B cell (primary cell): ENCODE measurements at regions not wholly inside any gene's neighbourhood (a gene's known extent, or its start where the extent isn't known, plus 50 kb on each side); places are given as distances from the start of the nearest gene placed in this dataset.

Experiments
- ATAC-seq: fragments of 200-7000 bp; cut with Tn5 transposase; one replicate; pipeline ENCODE4 v1.10.0; 2021; ENCODE audit warnings: low read depth, mild to moderate bottlenecking, moderate number of reproducible peaks, moderate library complexity
- CTCF ChIA-PET: fragments of 350-600 bp; sonication (Branson Sonifier 250); formaldehyde crosslinking; loops from one replicate; lab custom pipeline; 2021; ENCODE audit warnings: antibody characterized with exemption, inconsistent platforms; lab: Charles Lee
- POLR2A ChIA-PET: fragments of 350-600 bp; sonication (Branson Sonifier 250); formaldehyde crosslinking; loops from one replicate; lab custom pipeline; 2021; ENCODE audit warnings: antibody characterized with exemption; lab: Charles Lee
- DNase-seq: peaks from one replicate; pipeline ENCODE4 v3.0.0; 2013
- H2AFZ ChIP-seq: 2 replicates; pipeline ENCODE4 v1.6.1; 2012; ENCODE audit warnings: mild to moderate bottlenecking, low read depth, low read length; ENCODE audit not compliant: insufficient read depth, poor library complexity, severe bottlenecking
- H3K27ac ChIP-seq, 2 donors: 1 replicate in 1 of 2; 2 replicates in 1 of 2; pipeline ENCODE4 v1.5.1; 2012 to 2013; ENCODE audit warnings: low read length in 2 of 2, mild to moderate bottlenecking in 2 of 2, moderate library complexity in 1 of 2
- H3K27me3 ChIP-seq, 4 experiments: fragments of 200-600 bp in 1 of 4; sonication (generic) in 1 of 4; replicated peaks in 1 of 4; 1 replicate in 2 of 4; 2 replicates in 2 of 4; pipeline versions ENCODE4 v1.6.1 to v1.7.0; 2013 to 2016; ENCODE audit warnings: low read length in 3 of 4, mild to moderate bottlenecking in 2 of 4, mixed read lengths in 1 of 4, moderate library complexity in 1 of 4; ENCODE audit not compliant: insufficient read depth in 4 of 4, control insufficient read depth in 3 of 4; ENCODE audit errors: control extremely low read depth in 1 of 4
- H3K36me3 ChIP-seq, 2 experiments: replicated peaks in 1 of 2; 1 replicate in 1 of 2; 2 replicates in 1 of 2; pipeline versions ENCODE4 v1.6.1 to v1.7.1; 2013; ENCODE audit warnings: low read length in 1 of 2; ENCODE audit not compliant: insufficient read depth in 2 of 2, control insufficient read depth in 1 of 2; ENCODE audit errors: control extremely low read depth in 1 of 2, extremely low read depth in 1 of 2
- H3K4me1 ChIP-seq, 2 donors: fragments of 200-600 bp in 1 of 2; sonication (generic) in 1 of 2; 1 replicate in 1 of 2; 2 replicates in 1 of 2; pipeline versions ENCODE4 v1.5.1 to v1.6.1; 2013 to 2017; ENCODE audit warnings: low read length in 2 of 2; ENCODE audit not compliant: control insufficient read depth in 2 of 2, insufficient read depth in 2 of 2
- H3K4me2 ChIP-seq: replicated peaks from 2 replicates; pipeline ENCODE3; 2012; ENCODE audit warnings: mild to moderate bottlenecking, low read depth, low read length; ENCODE audit not compliant: poor library complexity, severe bottlenecking
- H3K4me3 ChIP-seq, 5 experiments: fragments of 200-600 bp in 1 of 5; sonication (generic) in 1 of 5; 1 replicate in 3 of 5; 2 replicates in 2 of 5; pipeline versions ENCODE4 v1.5.1 to v1.7.0; 2011 to 2016; ENCODE audit warnings: low read length in 4 of 5, mild to moderate bottlenecking in 4 of 5, low read depth in 2 of 5, control low read depth in 1 of 5, moderate library complexity in 1 of 5; ENCODE audit not compliant: insufficient read depth in 1 of 5; ENCODE audit errors: control extremely low read depth in 1 of 5, extremely low read depth in 1 of 5
- H3K79me2 ChIP-seq: fragments of 200-600 bp; sonication (generic); one replicate; pipeline ENCODE4 v1.6.0; 2016; ENCODE audit warnings: low read length; ENCODE audit not compliant: control insufficient read depth, insufficient read depth
- H3K9ac ChIP-seq: fragments of 200-600 bp; sonication (generic); 2 replicates; pipeline ENCODE4 v1.6.1; 2017; ENCODE audit warnings: mild to moderate bottlenecking, low read length, moderate library complexity
- H3K9me3 ChIP-seq, 3 donors: one replicate each; pipeline versions ENCODE4 v1.6.1 to v1.7.1; 2013; ENCODE audit warnings: low read length in 2 of 3; ENCODE audit not compliant: control insufficient read depth in 2 of 3, insufficient read depth in 1 of 3; ENCODE audit errors: control extremely low read depth in 1 of 3
- H4K20me1 ChIP-seq: 2 replicates; pipeline ENCODE4 v1.6.0; 2012; ENCODE audit warnings: mild to moderate bottlenecking, low read length; ENCODE audit not compliant: insufficient read depth, control insufficient read depth, poor library complexity, severe bottlenecking
- H3K27ac Mint-ChIP-seq: one replicate; pipeline ENCODE4 v1.8.0; 2021; ENCODE audit warnings: mixed read lengths
- H3K27me3 Mint-ChIP-seq: one replicate; pipeline ENCODE4 v1.8.0; 2021; ENCODE audit warnings: mixed read lengths
- H3K4me1 Mint-ChIP-seq: one replicate; pipeline ENCODE4 v1.8.0; 2021; ENCODE audit warnings: mixed read lengths
- H3K4me3 Mint-ChIP-seq: one replicate; pipeline ENCODE4 v1.8.0; 2021; ENCODE audit warnings: mixed read lengths
- H3K9me3 Mint-ChIP-seq: one replicate; pipeline ENCODE4 v1.8.0; 2022; ENCODE audit warnings: mixed read lengths; ENCODE audit not compliant: insufficient read depth
- EZH2 ChIP-seq: IDR thresholded peaks from 2 replicates; pipeline ENCODE4 v1.6.1; 2012; ENCODE audit warnings: borderline replicate concordance, low read depth, mild to moderate bottlenecking, moderate library complexity, low read length; ENCODE audit not compliant: insufficient read depth, poor library complexity, severe bottlenecking
- WGBS: methylation state at CpG from one replicate; pipeline ENCODE4 v1.1.5; 2013; ENCODE audit warnings: missing lambda C conversion rate; ENCODE audit not compliant: insufficient coverage; 5-methylcytosine and 5-hydroxymethylcytosine counted together
- intact Hi-C: fragments of 100-400 bp; cut with micrococcal nuclease; formaldehyde crosslinking; loops from one replicate; pipeline ENCODE4 v1.10.0; 2022
- TF ChIP-seq, protein P1 (sequence below): fragments of 200-600 bp; IDR thresholded peaks from one replicate; pipeline ENCODE4 v1.8.0; 2022; ENCODE audit warnings: antibody characterized with exemption, mild to moderate bottlenecking

GRCh38 chr3:24751020-24751419 is 256.4 kb upstream of the THRB start:
- no peak overlapping the region for H3K4me3 ChIP-seq
- no peaks in the 10 kb centered on the region for H3K79me2 ChIP-seq
- intact Hi-C loops: no loop called here
- DNase-seq: no peak
- H3K27me3 Mint-ChIP-seq: no peaks in the 10 kb centered on the region
- ChIA-PET POLR2A (no interaction called here), CTCF (interaction anchor here (0.7 kb wide), 1 partner anchor 10 kb away, joined by 3 read pairs; no protein-coding TSS in a partner anchor)
- WGBS: no CpG with 5 or more reads among the region's 1 CpG
- no peak overlapping the region for H3K27ac ChIP-seq
- TF ChIP-seq, protein P1, sequence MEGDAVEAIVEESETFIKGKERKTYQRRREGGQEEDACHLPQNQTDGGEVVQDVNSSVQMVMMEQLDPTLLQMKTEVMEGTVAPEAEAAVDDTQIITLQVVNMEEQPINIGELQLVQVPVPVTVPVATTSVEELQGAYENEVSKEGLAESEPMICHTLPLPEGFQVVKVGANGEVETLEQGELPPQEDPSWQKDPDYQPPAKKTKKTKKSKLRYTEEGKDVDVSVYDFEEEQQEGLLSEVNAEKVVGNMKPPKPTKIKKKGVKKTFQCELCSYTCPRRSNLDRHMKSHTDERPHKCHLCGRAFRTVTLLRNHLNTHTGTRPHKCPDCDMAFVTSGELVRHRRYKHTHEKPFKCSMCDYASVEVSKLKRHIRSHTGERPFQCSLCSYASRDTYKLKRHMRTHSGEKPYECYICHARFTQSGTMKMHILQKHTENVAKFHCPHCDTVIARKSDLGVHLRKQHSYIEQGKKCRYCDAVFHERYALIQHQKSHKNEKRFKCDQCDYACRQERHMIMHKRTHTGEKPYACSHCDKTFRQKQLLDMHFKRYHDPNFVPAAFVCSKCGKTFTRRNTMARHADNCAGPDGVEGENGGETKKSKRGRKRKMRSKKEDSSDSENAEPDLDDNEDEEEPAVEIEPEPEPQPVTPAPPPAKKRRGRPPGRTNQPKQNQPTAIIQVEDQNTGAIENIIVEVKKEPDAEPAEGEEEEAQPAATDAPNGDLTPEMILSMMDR: no peak
- TF ChIP-seq EZH2: no peak
- no peaks in the 10 kb centered on the region for H3K4me1 ChIP-seq
- no peak overlapping the region for H3K4me2 ChIP-seq
- no peak overlapping the region for H2AFZ ChIP-seq
- H4K20me1 ChIP-seq: no peaks in the 10 kb centered on the region
- no peak for ATAC-seq
- H3K27ac Mint-ChIP-seq: no peak overlapping the region
- H3K4me1 Mint-ChIP-seq: no peaks in the 10 kb centered on the region
- no peak overlapping the region for H3K9ac ChIP-seq
- H3K27me3 ChIP-seq: no peaks in the 10 kb centered on the region
- no peaks in the 10 kb centered on the region for H3K36me3 ChIP-seq
- H3K4me3 Mint-ChIP-seq: no peak overlapping the region
- no peaks in the 10 kb centered on the region for H3K9me3 Mint-ChIP-seq
- no peaks in the 10 kb centered on the region for H3K9me3 ChIP-seq

DNA sequence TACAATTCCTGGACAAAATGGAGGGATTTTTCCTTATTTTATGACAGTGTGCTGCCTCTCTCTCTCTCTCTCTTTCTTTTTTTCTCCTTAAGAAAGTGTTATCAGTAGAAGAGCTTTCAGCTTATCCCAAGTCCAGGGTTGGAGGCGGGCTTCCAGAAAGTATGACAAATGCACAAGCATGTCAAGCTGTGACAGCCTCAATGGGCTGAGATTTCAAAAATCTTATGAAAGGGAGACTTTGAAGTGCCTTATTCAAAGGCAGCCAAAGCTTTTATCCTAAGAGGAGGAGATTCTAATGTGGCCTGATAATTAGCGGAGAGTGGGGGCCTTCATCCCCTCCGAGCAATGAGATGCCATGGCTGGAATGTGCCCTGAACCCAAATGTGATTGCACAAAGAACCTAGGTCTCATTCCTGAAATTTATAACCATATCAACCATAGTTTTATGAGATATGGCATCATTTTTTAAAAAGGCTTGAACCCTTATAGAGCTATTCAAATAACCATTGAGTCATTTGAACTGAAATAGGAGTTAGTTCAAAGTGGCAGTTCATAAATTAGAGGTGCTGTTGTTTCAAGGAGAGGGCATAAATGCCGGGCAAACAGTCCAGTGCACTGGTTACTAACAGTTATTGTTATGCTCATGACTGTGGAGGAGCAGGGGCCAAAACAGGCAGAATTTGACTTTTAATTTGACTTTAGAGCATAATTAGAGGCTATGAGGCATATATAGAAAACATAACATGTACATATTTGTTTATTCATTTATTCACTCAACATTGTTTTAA is 261.6 kb upstream of the THRB start:
- Histone ChIP-seq H2AFZ (no peak overlapping the region), H3K9me3 (no peaks in the 10 kb centered on the region), H3K27me3 (no peaks in the 10 kb centered on the region), H3K27ac (no peak overlapping the region), H4K20me1 (no peaks in the 10 kb centered on the region), H3K4me1 (no peaks in the 10 kb centered on the region), H3K36me3 (no peaks in the 10 kb centered on the region), H3K4me2 (no peak overlapping the region), H3K4me3 (no peak overlapping the region), H3K79me2 (no peaks in the 10 kb centered on the region), H3K9ac (no peak overlapping the region)
- POLR2A ChIA-PET: no interaction called here
- intact Hi-C loops: no loop called here
- no peak for ATAC-seq
- no peaks in the 10 kb centered on the region for H3K27me3 Mint-ChIP-seq
- no peak overlapping the region for H3K27ac Mint-ChIP-seq
- no peak overlapping the region for H3K4me3 Mint-ChIP-seq
- CTCF ChIA-PET: no interaction called here
- no peaks in the 10 kb centered on the region for H3K9me3 Mint-ChIP-seq
- WGBS: 83% methylated on average over 1 of the region's 4 CpGs
- no peak for TF ChIP-seq EZH2
- TF ChIP-seq, protein P1: no peak
- H3K4me1 Mint-ChIP-seq: no peaks in the 10 kb centered on the region
- DNase-seq: no peak
